ENCODE measurements at regions not wholly inside any gene's neighbourhood (a gene's known extent, or its start where the extent isn't known, plus 50 kb on each side); places are given as distances from the start of the nearest gene placed in this dataset.

DNA sequence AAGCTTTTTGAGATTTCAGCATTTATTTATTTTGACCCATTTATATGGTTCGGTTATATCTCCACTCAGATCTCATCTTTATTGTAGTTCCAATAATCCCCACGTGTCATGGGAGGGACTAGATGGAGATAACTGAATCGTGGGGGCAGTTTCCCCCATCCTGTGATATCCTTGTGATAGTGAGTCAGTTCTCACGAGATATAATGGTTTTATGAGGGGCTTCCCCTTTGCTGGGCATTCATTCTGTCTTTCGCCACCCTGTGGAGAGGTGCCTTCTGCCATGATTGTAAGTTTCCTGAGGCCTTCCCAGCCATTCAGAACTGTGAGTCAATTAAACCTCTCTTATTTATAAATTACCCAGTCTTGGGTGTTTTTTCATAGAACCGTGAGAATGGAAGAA is 96.5 kb upstream of the PCSK1 start:
- TF ChIP-seq, protein P1, sequence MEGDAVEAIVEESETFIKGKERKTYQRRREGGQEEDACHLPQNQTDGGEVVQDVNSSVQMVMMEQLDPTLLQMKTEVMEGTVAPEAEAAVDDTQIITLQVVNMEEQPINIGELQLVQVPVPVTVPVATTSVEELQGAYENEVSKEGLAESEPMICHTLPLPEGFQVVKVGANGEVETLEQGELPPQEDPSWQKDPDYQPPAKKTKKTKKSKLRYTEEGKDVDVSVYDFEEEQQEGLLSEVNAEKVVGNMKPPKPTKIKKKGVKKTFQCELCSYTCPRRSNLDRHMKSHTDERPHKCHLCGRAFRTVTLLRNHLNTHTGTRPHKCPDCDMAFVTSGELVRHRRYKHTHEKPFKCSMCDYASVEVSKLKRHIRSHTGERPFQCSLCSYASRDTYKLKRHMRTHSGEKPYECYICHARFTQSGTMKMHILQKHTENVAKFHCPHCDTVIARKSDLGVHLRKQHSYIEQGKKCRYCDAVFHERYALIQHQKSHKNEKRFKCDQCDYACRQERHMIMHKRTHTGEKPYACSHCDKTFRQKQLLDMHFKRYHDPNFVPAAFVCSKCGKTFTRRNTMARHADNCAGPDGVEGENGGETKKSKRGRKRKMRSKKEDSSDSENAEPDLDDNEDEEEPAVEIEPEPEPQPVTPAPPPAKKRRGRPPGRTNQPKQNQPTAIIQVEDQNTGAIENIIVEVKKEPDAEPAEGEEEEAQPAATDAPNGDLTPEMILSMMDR (conservative IDR thresholded peaks at IDR 0.05; ENCODE audit: low read length) = no peak
- no peak for DNase-seq (ENCODE audit: low read depth)
- no peak overlapping the region for H3K4me3 ChIP-seq (ENCODE audit: low read length)

GRCh38 chr5:96530901-96531300 is 97.9 kb upstream of the PCSK1 start:
- no peak for DNase-seq (ENCODE audit: low read depth)
- no peak overlapping the region for H3K4me3 ChIP-seq (ENCODE audit: low read length)
- TF ChIP-seq, protein P1 (conservative IDR thresholded peaks at IDR 0.05; ENCODE audit: low read length) = no peak

GRCh38 chr5:96533371-96533770 is 100.3 kb upstream of the PCSK1 start:
- H3K4me3 ChIP-seq (ENCODE audit: low read length) = no peak overlapping the region
- no peak for DNase-seq (ENCODE audit: low read depth)
- TF ChIP-seq, protein P1 (conservative IDR thresholded peaks at IDR 0.05; ENCODE audit: low read length) = no peak

DNA sequence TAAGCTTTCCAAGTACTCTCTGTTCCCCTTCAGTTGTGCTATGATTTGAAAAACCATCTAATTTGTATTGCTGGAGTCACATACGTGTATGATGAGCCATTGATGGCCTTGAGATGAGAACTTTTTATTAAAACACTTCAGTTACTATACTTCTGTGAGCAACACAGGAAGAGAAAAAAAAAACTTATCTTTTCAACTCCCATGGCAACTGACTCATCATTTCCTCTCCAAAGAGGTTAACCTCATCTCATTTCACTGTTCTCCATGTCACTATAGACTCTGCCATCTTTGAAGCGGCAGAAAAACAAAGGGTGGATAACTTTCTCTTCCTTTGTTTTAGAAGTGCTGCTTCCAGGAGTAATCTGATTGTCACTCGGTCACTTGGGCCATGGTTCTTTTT is 104.3 kb upstream of the PCSK1 start:
- no peak overlapping the region for H3K4me3 ChIP-seq (ENCODE audit: low read length)
- peak; percentile 53 for DNase-seq (ENCODE audit: low read depth)
- TF ChIP-seq, protein P1 (conservative IDR thresholded peaks at IDR 0.05; ENCODE audit: low read length) = no peak

GRCh38 chr5:96538808-96539250 is 105.8 kb upstream of the PCSK1 start:
- no peak for DNase-seq (ENCODE audit: low read depth)
- no peak overlapping the region for H3K4me3 ChIP-seq (ENCODE audit: low read length)
- TF ChIP-seq, protein P1 (conservative IDR thresholded peaks at IDR 0.05; ENCODE audit: low read length) = no peak

GRCh38 chr5:96546120-96546519 is 113.1 kb upstream of the PCSK1 start:
- DNase-seq (ENCODE audit: low read depth) = no peak
- no peak overlapping the region for H3K4me3 ChIP-seq (ENCODE audit: low read length)
- TF ChIP-seq, protein P1 (conservative IDR thresholded peaks at IDR 0.05; ENCODE audit: low read length) = no peak

- H3K4me3 ChIP-seq (ENCODE audit: low read length) = no peak overlapping the region
- no peak for DNase-seq (ENCODE audit: low read depth)
- TF ChIP-seq, protein P1 (conservative IDR thresholded peaks at IDR 0.05; ENCODE audit: low read length) = no peak
Measured at GRCh38 chr5:96547486-96547885, 114.4 kb upstream of the PCSK1 start.
